Suppressor macrophage treated with lipopolysaccharide for 4 hours (primary cell): ENCODE measurements at regions not wholly inside any gene's neighbourhood (a gene's known extent, or its start where the extent isn't known, plus 50 kb on each side); places are given as distances from the start of the nearest gene placed in this dataset.
"Not testable (repeated sequence)": the region's sequence is repeated elsewhere in the genome, so short reads cannot be mapped to it uniquely, and the experiment has no call there.

Source experiments
- DNase-seq: peaks from one replicate; pipeline ENCODE4 v3.0.0-alpha.2; 2020

DNA sequence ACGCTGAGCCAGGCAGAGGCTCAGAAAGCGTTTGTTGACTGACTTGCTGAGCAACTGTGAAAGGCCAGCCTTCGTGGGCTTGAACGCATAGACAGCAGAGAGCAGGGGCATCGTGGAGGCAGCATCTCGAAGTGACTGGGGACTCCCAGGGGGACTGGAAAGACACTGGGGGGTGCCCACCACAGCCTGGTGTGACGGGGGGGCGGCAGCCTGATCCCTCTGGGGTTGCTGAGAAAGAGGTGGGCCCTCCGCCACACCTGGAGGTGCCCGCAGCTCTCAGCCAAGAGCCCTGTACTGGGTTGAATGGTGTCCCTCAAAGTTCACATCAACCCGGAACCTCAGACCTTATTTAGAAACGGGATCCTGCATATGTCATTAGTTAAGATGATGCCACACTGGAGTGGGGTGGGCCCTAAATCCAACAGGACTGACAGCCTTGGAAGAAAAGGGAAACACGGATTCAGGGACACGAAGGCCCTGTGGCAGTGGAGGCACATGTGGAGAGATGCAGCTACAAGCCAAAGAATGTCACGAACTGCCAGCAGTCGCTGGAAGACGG, 84.6 kb downstream of the RFLNA start:
- no peak for DNase-seq

DNA sequence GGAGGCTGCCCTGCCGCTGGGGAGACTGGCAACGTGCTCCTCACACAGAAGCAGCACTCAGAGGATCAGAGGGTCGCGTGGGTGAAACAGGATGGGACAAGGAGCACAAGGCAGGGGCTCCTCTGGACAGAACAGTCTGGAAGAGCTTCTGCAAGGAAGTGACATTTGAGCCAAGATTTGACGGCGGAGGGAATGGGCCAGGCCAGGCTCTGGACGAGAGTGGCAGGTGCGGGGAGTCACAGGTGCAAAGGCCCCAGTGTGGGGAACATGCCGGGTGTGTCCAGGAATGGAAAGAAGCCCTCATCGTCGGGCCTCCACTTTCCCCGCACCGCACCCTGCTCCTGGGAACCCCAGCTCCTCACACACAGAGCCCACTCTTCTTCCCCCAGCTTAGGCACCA, 84.0 kb downstream of the RFLNA start:
- DNase-seq = no peak

- no peak for DNase-seq
Measured at GRCh38 chr12:124377981-124378509, 83.2 kb downstream of the RFLNA start.

GRCh38 chr12:124376435-124376834, 81.5 kb downstream of the RFLNA start:
- DNase-seq = no peak

GRCh38 chr12:124375789-124376175, 80.9 kb downstream of the RFLNA start:
- no peak for DNase-seq

- DNase-seq = no peak
Measured at GRCh38 chr12:124375141-124375788, 80.4 kb downstream of the RFLNA start.

DNA sequence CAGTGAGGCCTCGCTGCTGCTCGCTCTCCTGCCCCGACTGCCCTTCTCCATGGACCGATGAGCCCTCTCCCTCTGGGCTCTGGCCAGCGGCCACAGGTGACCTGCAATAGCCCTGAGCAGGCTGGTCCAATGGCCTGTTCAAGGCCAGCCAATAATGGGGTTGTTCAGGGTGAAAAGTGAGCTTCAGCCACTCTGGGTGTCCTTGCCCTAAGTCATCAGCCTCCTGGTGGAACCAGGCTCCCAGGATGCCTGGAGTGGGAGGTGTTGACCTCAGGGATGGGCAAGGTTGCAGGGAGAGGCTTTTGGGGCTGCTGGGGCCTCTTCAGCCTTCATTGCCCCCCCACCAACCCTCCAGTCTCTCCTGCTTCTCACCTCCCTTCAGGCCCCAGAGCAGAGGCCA, 79.7 kb downstream of the RFLNA start:
- no peak for DNase-seq

- no peak for DNase-seq
Measured at GRCh38 chr12:124374147-124374546, 79.3 kb downstream of the RFLNA start.

DNA sequence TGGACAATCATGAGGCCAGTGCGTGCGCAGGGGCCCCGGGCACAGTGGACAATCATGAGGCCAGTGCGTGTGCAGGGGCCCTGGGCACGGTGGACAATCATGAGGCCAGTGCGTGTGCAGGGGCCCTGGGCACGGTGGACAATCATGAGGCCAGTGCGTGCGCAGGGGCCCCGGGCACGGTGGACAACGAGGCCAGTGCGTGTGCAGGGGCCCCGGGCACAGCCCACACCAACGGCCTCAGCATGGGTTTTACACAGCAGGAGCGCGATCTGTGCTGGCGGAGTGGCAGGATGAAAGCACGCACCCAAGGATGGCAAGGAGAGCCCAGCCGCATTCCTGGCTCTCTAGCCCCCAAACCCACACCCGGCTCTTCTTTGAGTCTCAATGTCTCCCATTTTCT, 78.8 kb downstream of the RFLNA start:
- not testable (repeated sequence) for DNase-seq

- no peak for DNase-seq
Measured at GRCh38 chr12:124372831-124373230, 77.9 kb downstream of the RFLNA start.

- DNase-seq = no peak
Measured at GRCh38 chr12:124371970-124372555, 77.2 kb downstream of the RFLNA start.

DNA sequence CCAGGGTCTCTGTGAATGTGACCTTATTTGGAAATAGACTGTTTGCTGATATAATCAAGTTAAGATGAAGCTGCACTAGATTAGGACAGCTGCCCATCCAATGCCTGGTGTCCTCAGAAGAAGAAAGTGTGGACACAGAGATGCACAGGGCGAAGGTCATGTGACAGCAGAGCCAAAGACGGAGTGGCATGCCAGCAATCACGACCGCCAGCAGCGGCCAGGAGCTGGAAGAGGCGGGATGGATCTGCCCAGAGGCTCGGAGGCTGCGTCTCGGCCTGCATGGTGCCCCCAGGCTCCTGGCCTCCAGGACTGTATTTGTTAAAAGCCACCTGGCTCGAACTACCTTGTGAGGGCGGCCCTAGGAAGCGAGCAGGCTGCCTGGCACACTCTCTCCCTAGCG, 76.5 kb downstream of the RFLNA start:
- no peak for DNase-seq

GRCh38 chr12:124370851-124371250, 76.0 kb downstream of the RFLNA start:
- DNase-seq = no peak

- no peak for DNase-seq
Measured at GRCh38 chr12:124370384-124370783, 75.5 kb downstream of the RFLNA start.

GRCh38 chr12:124369827-124370378, 75.0 kb downstream of the RFLNA start:
- DNase-seq = no peak

GRCh38 chr12:124369055-124369826, 74.3 kb downstream of the RFLNA start:
- DNase-seq = no peak

GRCh38 chr12:124368421-124369032, 73.6 kb downstream of the RFLNA start:
- no peak for DNase-seq

DNA sequence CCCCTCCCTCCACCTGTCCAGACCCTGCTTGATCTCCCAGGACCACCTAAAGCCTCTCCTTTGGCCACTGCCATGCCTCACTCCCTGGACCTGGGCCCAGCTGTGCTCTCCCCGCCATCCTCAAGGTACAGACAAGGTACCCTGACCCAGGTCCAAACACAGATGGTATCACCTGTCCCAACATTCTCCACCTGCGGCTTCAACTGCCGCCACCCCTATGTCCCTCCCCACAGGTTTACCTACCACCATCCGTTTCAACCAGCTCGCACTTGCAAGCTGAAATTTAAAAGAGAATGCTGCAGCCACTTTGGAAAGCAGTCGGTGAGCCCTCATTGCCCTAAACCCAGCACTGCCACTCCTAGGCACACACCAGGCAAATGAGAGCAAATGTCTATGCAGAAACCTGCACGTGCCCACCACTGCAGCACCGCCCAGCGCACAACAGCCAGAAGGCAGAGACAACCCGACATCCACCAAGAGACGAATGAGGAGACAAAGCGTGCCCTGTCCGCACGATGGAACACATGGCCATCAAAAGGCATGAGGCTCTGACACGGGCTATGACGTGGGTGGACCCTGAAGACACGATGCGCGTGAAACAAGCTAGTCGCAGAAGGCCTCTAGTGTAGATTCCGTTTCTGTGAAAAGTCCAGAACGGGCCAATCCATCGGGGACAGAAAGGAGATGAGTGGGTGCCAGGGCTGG, 71.0 kb downstream of the RFLNA start:
- DNase-seq = no peak
